Fibroblast of peridontal ligament (primary cell): ENCODE measurements at regions not wholly inside any gene's neighbourhood (a gene's known extent, or its start where the extent isn't known, plus 50 kb on each side); places are given as distances from the start of the nearest gene placed in this dataset.
"Not testable (repeated sequence)": the region's sequence is repeated elsewhere in the genome, so short reads cannot be mapped to it uniquely, and the experiment has no call there.

Experiments
- DNase-seq: peaks from one replicate; pipeline ENCODE4 v3.0.0-alpha.2; 2010; ENCODE audit errors: extremely low read depth

GRCh38 chr6:11486959-11487358 lies 50.6 kb upstream of the TMEM170B start:
- no peak for DNase-seq

- no peak for DNase-seq
These were observed 51.1 kb upstream of the TMEM170B start for GRCh38 chr6:11486486-11486885.

- no peak for DNase-seq
These were observed 51.5 kb upstream of the TMEM170B start for GRCh38 chr6:11486051-11486450.

DNA sequence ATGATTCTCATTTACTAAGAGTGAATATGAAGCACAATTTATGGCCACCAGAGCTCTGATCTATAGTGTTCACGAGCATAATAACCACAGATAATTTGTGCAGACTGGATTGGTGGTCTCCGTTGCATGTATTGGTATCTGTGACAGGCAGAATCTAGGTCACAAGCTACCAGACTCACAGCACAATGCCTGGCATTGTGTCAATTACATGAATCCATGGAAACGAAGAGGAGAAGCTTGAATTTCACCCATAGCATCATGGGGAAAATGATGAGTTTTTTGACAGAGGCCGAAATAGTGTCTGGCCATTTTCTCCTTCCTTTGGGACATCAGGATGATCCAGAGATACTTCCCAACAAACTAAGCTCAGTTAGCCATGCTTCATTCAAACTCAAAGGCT lies 52.3 kb upstream of the TMEM170B start:
- DNase-seq = no peak

DNA sequence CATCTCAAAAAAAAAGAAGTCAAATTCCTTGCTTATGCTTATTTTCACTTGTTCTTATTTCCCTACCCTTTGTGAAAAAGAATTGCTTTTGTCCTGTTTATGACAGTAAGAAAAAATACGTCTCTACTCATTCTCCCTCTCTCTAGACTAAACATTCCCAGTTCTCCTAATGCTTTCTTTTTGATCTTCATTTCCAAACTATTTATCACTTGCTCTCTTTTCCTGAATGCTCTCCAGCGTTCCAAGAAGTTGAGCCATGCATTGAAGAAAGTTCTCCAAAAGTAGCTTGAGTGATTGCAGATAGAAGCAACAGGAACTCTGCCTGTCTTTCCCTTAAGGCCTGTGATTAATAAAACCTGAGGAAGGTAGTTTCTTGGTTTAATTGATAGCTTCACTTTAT lies 53.1 kb upstream of the TMEM170B start:
- no peak for DNase-seq

DNA sequence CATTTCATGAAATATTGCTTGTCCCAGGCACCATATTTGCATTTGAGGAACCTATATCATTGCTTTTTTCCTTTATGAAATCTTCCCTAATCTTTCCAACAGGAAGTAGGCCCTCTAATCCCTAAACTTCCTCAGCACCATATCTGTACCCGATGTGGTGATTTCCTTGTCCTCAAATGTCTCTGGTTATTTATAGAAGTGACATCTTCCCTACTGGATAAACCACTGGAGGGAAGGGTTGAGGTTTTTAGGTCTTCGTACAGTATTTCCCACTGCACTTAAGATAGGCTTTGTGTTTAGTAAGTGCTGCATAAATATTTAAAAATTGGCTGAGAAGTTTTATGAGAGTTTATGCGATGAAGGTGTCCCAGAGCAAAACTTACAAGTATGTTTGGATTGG lies 54.9 kb upstream of the TMEM170B start:
- no peak for DNase-seq

DNA sequence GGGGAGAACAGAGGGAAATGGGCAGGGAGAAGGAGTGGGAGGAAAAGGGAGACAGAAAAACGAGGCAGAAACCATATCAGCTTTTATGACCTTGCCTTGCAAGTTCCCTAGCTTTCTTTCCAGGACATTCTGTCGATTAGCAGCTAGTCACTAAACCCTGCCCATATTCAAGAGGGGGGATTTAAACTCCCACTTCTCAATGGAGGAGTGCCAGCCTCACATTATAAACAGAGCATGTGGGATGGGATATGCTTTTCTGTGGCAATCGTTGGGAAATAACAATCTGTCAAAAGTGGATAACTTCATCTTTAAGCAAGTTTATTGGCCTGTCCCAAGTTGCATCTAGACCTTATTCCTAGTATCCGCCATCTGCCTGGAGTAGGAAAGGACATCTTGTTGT lies 57.0 kb upstream of the TMEM170B start:
- DNase-seq = no peak

- no peak for DNase-seq
These were observed 58.3 kb upstream of the TMEM170B start for GRCh38 chr6:11479296-11479695.

- DNase-seq = no peak
These were observed 59.0 kb upstream of the TMEM170B start for GRCh38 chr6:11478586-11478985.

GRCh38 chr6:11475016-11475415 lies 62.5 kb upstream of the TMEM170B start:
- DNase-seq = no peak

DNA sequence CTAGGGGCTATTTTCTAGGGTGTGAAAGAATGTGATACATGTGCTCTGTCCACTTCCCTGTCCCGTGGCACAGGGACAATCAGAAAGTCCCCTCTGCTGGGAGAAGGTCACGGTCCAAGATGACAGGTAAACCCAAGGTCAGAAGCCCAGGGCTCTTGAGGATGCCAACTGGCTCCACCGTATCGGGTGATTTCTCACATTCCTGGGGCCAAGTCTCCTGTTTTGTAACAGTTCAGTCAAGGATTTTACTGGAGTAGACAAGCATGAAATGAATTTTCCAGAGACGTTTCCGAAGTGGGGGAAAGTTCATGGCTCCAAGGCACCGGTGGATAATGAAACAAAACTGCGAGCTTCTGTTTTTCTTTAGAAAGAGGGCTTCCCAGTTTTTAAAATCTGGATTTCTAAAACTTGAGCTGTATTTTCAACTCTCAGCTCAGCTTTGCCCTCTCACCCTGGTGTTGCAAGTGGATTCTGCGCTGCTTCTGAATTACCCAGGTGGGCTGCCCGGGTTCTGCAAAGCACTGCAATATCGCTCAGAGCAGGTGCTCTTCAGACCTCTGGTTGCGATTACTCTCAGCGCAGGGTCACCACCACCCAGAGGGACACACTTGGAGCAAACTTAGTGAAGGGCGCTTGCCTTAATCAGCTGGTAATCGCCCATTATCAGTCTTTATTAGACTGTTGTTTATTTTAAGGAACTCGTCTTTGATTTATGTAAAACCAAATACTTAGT lies 64.4 kb upstream of the TMEM170B start:
- no peak for DNase-seq

GRCh38 chr6:11471261-11471660 lies 66.3 kb upstream of the TMEM170B start:
- DNase-seq = no peak

DNA sequence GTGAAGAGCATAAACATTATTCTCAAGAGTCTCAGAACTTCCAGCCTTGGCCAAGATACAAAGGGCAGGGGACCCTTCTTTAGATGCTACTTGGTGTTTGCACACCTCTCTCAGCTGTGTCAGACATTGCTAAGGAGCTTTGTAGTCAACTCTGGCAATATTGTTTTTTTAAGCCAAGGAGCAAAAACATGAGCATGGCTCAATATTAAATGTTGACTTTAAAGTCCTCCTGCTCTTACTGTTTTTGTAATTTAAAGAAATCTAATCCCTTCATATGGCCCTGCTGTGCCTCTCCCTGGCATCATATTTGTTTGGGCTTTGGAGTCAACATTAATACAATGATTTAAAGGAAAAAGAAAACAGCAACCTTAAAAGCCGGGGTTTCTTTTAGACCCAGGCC lies 67.9 kb upstream of the TMEM170B start:
- DNase-seq = no peak

DNA sequence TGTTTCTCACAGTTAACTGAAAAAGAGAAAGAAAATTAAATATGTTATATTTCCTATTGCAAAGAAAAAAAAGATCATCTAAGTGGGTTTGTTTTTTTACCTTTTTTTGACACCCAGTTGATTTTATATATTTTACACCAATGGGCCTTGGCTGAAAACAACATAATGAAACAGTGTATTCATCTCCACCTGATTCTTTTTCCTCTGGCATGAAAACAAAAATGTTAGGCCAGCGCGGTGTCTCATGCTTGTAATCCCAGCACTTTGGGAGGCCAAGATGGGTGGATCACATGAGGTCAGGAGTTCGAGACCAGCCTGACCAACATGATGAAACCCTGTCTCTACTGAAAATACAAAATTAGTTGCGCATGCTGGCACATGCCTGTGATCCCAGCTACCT lies 69.3 kb upstream of the TMEM170B start:
- DNase-seq = not testable (repeated sequence)

- no peak for DNase-seq
These were observed 70.2 kb upstream of the TMEM170B start for GRCh38 chr6:11467364-11467763.

GRCh38 chr6:11463398-11463780 lies 74.2 kb upstream of the TMEM170B start:
- no peak for DNase-seq

DNA sequence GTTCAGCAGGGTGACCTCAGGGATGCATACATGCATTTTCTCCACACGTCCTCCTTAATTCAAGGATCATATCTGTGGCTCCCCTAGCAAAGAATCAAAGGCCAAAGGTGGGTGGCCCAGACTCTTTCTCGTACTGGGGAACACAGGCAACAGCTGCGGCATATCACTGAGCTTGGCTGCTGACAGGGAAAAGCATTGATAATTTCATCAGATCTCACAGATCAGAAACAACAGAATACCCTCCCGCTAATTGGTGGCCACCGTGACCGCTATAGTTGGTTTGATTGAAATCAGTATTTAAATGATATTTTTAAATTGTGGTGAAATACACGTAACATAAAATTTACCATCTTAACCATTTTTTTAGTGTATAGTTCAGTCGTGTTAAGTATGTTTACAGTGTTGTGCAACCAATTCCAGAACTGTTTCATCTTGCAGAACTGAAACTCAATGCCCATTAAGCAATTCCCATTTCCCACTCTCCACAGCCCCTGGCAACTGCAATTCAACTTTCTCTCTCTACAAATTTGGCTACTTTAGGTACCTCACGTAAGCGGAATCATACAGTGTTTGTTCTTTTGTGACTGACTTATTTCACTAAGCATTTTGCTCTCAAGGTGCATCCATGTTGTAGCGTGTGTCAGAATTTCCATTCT lies 74.7 kb upstream of the TMEM170B start:
- DNase-seq = peak; percentile 61

- no peak for DNase-seq
These were observed 76.5 kb upstream of the TMEM170B start for GRCh38 chr6:11460837-11461661.

DNA sequence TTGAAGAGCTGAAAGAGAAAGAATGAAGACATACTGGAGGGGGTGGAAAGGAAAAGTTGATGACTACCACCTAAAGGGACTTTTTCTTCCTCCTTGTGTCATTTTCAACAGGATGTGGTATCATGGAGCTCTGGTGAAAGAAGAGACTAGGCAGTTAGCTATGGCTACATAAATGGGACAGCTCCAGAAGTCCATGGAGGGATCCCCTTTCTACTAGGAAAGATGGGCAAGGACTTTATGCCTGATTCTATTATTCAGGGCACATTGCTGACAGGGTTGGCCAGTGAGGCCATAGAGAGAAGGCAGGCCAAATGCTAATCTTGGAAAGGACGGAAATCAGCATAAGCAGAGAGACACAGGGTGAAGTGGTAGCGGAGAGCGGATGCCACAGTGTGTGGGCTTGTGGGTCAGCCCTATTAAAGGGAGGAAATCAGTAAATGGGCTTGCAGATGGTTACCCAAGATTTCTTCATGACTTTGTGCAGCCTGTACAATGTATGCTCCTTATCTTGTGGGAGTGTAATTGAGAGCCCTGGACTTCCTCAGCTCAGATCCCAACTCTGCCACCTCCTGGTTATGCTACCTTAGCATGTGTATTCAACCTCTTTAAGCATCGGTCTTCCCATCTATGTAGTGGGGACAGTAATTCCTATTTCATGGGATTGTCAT lies 77.4 kb upstream of the TMEM170B start:
- peak; percentile 21 for DNase-seq

DNA sequence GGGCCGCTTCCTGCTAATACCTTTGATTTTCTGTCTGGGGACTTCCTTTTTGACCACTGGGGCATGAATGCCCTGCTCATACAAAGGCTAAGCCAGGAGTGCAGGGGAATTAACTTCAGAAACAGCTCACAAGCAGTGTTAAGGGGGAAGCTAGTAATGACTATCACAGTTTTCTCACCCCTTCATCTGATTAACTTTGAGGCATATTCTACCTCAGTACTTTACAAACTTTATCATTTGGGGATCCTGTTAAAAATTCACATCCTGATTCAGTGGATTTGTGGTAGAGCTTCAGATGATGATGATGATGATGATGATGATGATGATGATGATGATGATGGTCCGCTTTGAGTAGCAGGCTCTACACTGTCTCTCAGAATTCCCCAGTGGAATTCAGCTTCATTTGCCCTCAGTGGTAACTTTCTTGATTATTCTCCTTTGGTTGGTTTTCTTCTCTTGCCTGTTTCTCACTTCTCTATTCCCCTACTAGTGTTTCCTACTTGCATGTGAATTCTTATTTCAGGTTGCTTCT lies 78.4 kb upstream of the TMEM170B start:
- DNase-seq = no peak

DNA sequence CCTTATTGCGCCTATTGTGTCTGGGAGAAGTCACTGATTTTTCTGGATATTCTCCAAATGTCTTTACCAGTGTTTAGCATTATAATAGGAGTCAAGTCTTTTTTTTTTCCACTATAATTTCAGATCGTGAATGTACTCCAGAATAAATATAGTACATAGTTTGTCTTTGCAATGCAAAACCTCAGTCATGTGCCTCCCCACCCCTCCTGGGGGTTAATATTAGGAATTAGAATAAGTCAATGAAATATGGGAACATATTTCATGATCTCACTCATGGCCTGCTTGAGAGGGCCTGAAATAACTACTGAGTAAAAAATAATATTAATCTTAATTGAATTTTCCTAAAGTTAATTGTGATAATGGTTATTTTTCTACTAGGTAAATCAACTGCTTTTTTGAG lies 79.0 kb upstream of the TMEM170B start:
- DNase-seq = no peak

DNA sequence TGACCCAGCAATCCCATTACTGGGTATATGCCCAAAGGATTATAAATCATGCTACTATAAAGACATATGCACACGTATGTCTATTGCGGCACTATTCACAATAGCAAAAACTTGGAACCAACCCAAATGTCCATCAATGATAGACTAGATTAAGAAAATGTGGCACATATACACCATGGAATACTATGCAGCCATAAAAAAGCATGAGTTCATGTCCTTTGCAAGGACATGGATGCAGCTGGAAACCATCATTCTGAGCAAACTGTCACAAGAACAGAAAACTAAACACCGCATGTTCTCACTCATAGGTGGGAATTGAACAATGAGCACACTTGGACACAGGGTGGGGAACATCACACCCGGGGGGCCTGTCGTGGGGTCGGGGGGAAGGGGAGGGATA lies 80.1 kb upstream of the TMEM170B start:
- not testable (repeated sequence) for DNase-seq
